NCI-H82 treated with DMSO at 0.1 percent for 48 hours (cell line): ENCODE measurements at regions not wholly inside any gene's neighbourhood (a gene's known extent, or its start where the extent isn't known, plus 50 kb on each side); places are given as distances from the start of the nearest gene placed in this dataset.

Experiments
- DNase-seq: peaks from one replicate; lab custom pipeline; 2025; ENCODE audit not compliant: unreplicated experiment; lab: John Stamatoyannopoulos, UW

GRCh38 chr1:183711741-183712361 is 58.7 kb upstream of the APOBEC4 start:
- DNase-seq, result no peak

GRCh38 chr1:183711165-183711682 is 58.1 kb upstream of the APOBEC4 start:
- DNase-seq, result no peak

GRCh38 chr1:183710734-183711133 is 57.6 kb upstream of the APOBEC4 start:
- no peak for DNase-seq

GRCh38 chr1:183710333-183710732 is 57.2 kb upstream of the APOBEC4 start:
- DNase-seq, result no peak

GRCh38 chr1:183704131-183704530 is 51.0 kb upstream of the APOBEC4 start:
- DNase-seq, result no peak
